Effector memory CD8-positive, alpha-beta T cell (primary cell): ENCODE measurements at regions not wholly inside any gene's neighbourhood (a gene's known extent, or its start where the extent isn't known, plus 50 kb on each side); places are given as distances from the start of the nearest gene placed in this dataset.
"Not testable (repeated sequence)": the region's sequence is repeated elsewhere in the genome, so short reads cannot be mapped to it uniquely, and the experiment has no call there.

Experiments
- ATAC-seq: fragments of 150-1000 bp; cut with Tn5 transposase; replicated peaks from 2 replicates; pipeline ENCODE4 v1.10.0; 2021; ENCODE audit warnings: mild to moderate bottlenecking, moderate library complexity
- DNase-seq, 3 experiments: peaks; one replicate each; pipeline ENCODE4 v3.0.0; 2021
- H3K27ac Mint-ChIP-seq, 2 donors: one replicate each; pipeline ENCODE4 v1.8.0; 2022; ENCODE audit warnings: mild to moderate bottlenecking in 2 of 2, mixed read lengths in 2 of 2, moderate library complexity in 2 of 2
- H3K27me3 Mint-ChIP-seq, 2 donors: one replicate each; pipeline ENCODE4 v1.8.0; 2022; ENCODE audit warnings: mixed read lengths in 2 of 2
- H3K36me3 Mint-ChIP-seq: one replicate; pipeline ENCODE4 v1.8.0; 2022; ENCODE audit warnings: mild to moderate bottlenecking, moderate library complexity, mixed read lengths; ENCODE audit not compliant: insufficient read depth
- H3K4me1 Mint-ChIP-seq, 2 donors: one replicate each; pipeline ENCODE4 v1.8.0; 2022; ENCODE audit warnings: low read depth in 2 of 2, mixed read lengths in 2 of 2
- H3K4me3 Mint-ChIP-seq, 2 donors: one replicate each; pipeline ENCODE4 v1.8.0; 2022; ENCODE audit warnings: mild to moderate bottlenecking in 2 of 2, mixed read lengths in 2 of 2, moderate library complexity in 2 of 2
- H3K9me3 Mint-ChIP-seq, 2 donors: one replicate each; pipeline ENCODE4 v1.8.0; 2022; ENCODE audit warnings: mixed read lengths in 2 of 2

GRCh38 chr7:46279290-46279689, 358.2 kb upstream of the IGFBP3 start:
- no peak overlapping the region for H3K27ac Mint-ChIP-seq
- peaks cover 2 to 13% of the 10 kb centered on the region in 2 donors for H3K9me3 Mint-ChIP-seq
- H3K27me3 Mint-ChIP-seq, result no peaks in the 10 kb centered on the region
- no peaks in the 10 kb centered on the region for H3K4me1 Mint-ChIP-seq
- no peaks in the 10 kb centered on the region for H3K36me3 Mint-ChIP-seq
- ATAC-seq (no peak), DNase-seq (no peak)
- no peak overlapping the region for H3K4me3 Mint-ChIP-seq

DNA sequence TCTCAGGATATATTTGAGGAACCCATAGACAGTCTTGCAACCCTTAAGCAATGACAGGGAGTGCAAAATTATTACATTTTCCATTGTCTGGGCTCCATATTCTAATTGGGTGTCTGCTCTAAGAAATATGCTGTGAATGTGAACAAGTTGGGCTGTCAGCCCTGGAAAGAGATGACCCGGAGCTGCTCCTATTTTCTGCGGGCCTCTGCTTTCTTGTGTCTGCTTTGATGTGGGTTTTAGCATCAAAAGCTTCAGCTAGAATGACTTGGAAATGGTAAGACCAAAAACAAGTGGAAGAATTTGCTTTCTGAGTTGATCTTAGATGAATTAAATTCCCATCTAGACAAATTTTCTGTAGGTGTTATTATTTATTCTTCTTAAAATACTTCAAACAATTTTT, 343.6 kb upstream of the IGFBP3 start:
- no peak overlapping the region for H3K27ac Mint-ChIP-seq

GRCh38 chr7:46261638-46262037, 340.6 kb upstream of the IGFBP3 start:
- H3K27ac Mint-ChIP-seq, ATAC-seq, H3K27me3 Mint-ChIP-seq, H3K36me3 Mint-ChIP-seq, DNase-seq, H3K4me1 Mint-ChIP-seq, H3K4me3 Mint-ChIP-seq: not testable (repeated sequence)
- H3K9me3 Mint-ChIP-seq, result peaks cover 12 to 15% of the 10 kb centered on the region in 2 donors

More for the DNA sequence above, 343.6 kb upstream of the IGFBP3 start:
- H3K36me3 Mint-ChIP-seq, result no peaks in the 10 kb centered on the region
- peaks cover 12 to 15% of the 10 kb centered on the region in 2 donors for H3K9me3 Mint-ChIP-seq
- no peaks in the 10 kb centered on the region for H3K4me1 Mint-ChIP-seq
- no peak overlapping the region for H3K4me3 Mint-ChIP-seq
- no peak for ATAC-seq
- no peaks in the 10 kb centered on the region for H3K27me3 Mint-ChIP-seq
- no peak for DNase-seq

DNA sequence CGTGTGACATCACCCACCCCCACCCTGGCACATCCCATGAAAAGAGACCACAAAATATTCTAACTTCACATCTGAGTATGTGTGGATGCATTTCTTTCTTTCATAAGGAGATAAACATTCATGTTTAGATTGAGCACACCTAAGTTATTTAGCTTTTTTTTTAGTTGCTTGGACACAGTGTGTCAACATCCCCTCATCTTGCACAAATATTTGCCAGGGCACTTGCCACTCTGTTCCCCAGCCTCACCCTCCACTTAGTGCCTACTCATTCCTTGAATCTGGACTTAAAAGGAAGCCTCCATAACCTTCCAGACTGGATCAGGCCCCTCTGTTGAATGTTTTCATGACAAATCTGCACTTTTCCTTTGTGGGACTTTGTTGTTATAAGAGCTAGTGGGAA, 338.9 kb upstream of the IGFBP3 start:
- ATAC-seq, result no peak
- DNase-seq, result no peak
- Mint-ChIP-seq H3K27ac (no peak overlapping the region), H3K4me3 (no peak overlapping the region), H3K9me3 (peaks cover 9 to 15% of the 10 kb centered on the region in 2 donors), H3K4me1 (no peaks in the 10 kb centered on the region), H3K27me3 (no peaks in the 10 kb centered on the region), H3K36me3 (no peaks in the 10 kb centered on the region)

DNA sequence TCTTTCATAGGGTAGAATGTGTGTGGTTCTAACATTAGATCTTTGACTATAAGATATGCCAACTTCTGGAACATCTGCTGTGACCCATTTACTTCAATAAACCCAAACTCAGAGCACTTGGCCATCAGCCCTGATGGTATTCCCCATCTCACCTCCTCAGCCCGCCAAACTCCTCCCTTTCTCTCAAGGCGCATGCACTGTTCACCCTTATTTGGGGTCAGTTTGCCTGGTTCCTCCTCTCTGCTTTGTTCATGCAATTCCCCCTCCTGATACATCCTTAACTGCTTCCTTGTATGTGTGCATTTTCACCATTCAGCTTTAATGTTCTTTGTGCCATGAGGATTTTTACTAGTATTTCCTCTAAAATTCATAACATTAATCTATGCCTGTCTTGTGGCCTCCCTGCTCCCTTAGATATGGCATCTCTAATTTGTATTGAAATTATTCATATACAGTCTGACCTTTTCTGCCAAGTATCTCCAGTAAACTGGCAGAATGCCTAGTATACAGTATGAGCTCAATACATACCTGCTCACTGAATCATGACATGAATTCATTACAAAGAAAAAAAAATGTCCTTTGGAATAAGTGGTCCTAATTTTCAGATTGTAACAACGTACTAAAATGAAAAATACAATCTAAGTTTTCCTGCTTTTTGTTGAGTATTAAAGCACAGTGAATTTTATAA, 336.8 kb upstream of the IGFBP3 start:
- Mint-ChIP-seq H3K4me1 (no peaks in the 10 kb centered on the region), H3K4me3 (no peak overlapping the region), H3K27ac (no peak overlapping the region), H3K36me3 (no peaks in the 10 kb centered on the region), H3K9me3 (peaks cover 9 to 15% of the 10 kb centered on the region in 2 donors), H3K27me3 (no peaks in the 10 kb centered on the region)
- no peak for DNase-seq
- ATAC-seq, result no peak

DNA sequence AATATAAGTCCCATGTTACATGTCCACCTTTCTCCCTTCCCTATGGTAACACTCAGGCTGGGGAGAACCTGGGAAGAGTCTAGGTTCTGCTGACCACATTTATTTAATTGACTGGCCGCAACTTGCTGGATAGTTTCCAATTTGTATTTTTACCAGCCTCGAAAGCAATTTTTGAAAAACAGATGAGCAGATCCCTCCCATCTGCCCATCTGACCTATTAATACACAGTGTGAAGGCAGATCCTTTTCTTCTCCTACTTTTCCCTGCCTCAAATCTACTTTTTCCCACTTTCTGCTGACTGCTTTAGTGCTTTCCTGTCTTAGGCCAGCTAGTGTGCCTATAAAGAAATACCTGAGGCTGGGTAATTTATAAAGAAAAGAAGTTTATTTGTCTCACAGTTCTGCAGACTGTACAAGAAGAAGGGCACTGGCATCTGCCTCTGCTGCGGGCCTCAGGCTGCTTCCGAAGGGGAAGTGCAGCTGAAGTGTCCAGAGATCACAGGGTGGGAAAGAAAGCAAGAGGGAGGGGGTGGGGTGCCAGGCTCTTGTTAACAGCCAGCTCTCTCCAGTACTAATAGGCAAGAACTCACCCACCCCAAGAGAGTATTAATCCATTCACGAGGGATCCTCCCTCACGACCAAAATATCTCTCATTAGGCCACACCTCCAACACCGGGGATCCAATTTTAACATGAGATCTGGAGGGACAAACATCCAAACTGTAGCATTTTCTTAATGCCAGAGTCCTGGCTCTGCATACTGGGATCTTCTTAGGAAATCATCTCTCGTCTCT, 336.0 kb upstream of the IGFBP3 start:
- Mint-ChIP-seq H3K36me3 (no peaks in the 10 kb centered on the region), H3K27me3 (no peaks in the 10 kb centered on the region), H3K4me3 (no peak overlapping the region), H3K9me3 (peaks cover 8 to 13% of the 10 kb centered on the region in 2 donors), H3K4me1 (no peaks in the 10 kb centered on the region), H3K27ac (no peak overlapping the region)
- DNase-seq (no peak), ATAC-seq (no peak)

- H3K4me1 Mint-ChIP-seq, result no peaks in the 10 kb centered on the region
- H3K36me3 Mint-ChIP-seq, result no peaks in the 10 kb centered on the region
- no peak overlapping the region for H3K4me3 Mint-ChIP-seq
- ATAC-seq (no peak), DNase-seq (no peak)
- peaks cover 5 to 7% of the 10 kb centered on the region in 2 donors for H3K9me3 Mint-ChIP-seq
- H3K27ac Mint-ChIP-seq, result no peak overlapping the region
- H3K27me3 Mint-ChIP-seq, result no peaks in the 10 kb centered on the region
Measured at GRCh38 chr7:46253520-46253919, 332.4 kb upstream of the IGFBP3 start.

DNA sequence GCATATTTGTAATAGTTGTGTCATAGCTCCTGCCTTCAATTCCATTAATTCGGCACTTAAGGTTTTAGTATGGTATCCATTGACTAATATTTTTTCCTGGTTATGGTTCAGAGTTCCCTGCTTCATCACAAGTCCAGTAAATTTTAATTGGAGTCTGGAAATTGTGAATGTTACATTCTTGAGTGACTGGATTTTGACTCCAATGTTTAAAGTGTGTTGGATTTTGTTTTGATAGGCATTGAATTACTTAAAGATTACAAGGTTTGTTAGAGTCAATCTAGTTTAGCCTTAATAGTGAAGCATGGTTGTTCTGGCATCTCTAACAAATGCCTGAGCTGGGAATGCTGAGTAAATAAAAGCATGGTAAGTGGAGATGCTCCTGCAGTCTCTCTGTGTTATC, 326.6 kb upstream of the IGFBP3 start:
- no peaks in the 10 kb centered on the region for H3K4me1 Mint-ChIP-seq
- no peak overlapping the region for H3K27ac Mint-ChIP-seq
- no peaks in the 10 kb centered on the region for H3K36me3 Mint-ChIP-seq
- no peak for ATAC-seq
- H3K27me3 Mint-ChIP-seq, result no peaks in the 10 kb centered on the region
- no peak for DNase-seq
- H3K9me3 Mint-ChIP-seq, result peaks cover 5 to 7% of the 10 kb centered on the region in 2 donors
- no peak overlapping the region for H3K4me3 Mint-ChIP-seq

GRCh38 chr7:46245586-46246111, 324.6 kb upstream of the IGFBP3 start:
- Mint-ChIP-seq H3K9me3 (peaks cover 3 to 7% of the 10 kb centered on the region in 2 donors), H3K27ac (no peak overlapping the region)
- no peak for ATAC-seq

DNA sequence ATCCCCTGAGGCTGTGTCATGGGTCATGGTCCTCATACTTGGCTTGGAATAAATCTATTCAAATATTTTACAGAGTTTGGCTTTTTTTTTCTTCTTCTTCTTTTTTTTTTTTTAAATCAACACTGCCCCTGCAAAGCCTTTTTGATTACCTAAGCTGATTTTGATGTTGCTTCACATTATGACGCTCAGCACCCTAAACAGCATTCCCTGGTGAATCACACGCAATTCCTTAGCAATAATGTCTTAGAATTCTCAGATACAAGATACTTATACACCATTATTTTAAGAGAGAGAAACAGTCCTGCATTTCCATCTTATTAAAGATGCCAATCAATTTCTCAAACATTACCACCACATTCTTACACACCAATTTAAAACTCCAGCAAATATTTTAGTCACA, 323.7 kb upstream of the IGFBP3 start:
- DNase-seq (no peak), ATAC-seq (no peak)
- Mint-ChIP-seq H3K4me1 (no peaks in the 10 kb centered on the region), H3K9me3 (peaks cover 3 to 7% of the 10 kb centered on the region in 2 donors), H3K27ac (no peak overlapping the region), H3K27me3 (no peaks in the 10 kb centered on the region), H3K4me3 (no peak overlapping the region), H3K36me3 (no peaks in the 10 kb centered on the region)

More at GRCh38 chr7:46245586-46246111, 324.6 kb upstream of the IGFBP3 start:
- no peak for DNase-seq
- Mint-ChIP-seq H3K4me1 (no peaks in the 10 kb centered on the region), H3K36me3 (no peaks in the 10 kb centered on the region), H3K27me3 (no peaks in the 10 kb centered on the region), H3K4me3 (no peak overlapping the region)

- Mint-ChIP-seq H3K27ac (no peak overlapping the region), H3K36me3 (no peaks in the 10 kb centered on the region), H3K27me3 (no peaks in the 10 kb centered on the region), H3K9me3 (no peaks in the 10 kb centered on the region), H3K4me1 (no peaks in the 10 kb centered on the region), H3K4me3 (no peak overlapping the region)
- ATAC-seq (no peak), DNase-seq (no peak)
Measured at GRCh38 chr7:46243406-46243805, 322.3 kb upstream of the IGFBP3 start.

- Mint-ChIP-seq H3K36me3 (no peaks in the 10 kb centered on the region), H3K27ac (no peak overlapping the region), H3K4me3 (no peak overlapping the region), H3K9me3 (no peaks in the 10 kb centered on the region), H3K27me3 (no peaks in the 10 kb centered on the region), H3K4me1 (no peaks in the 10 kb centered on the region)
- ATAC-seq (no peak), DNase-seq (no peak)
Measured at GRCh38 chr7:46239846-46240245, 318.8 kb upstream of the IGFBP3 start.

DNA sequence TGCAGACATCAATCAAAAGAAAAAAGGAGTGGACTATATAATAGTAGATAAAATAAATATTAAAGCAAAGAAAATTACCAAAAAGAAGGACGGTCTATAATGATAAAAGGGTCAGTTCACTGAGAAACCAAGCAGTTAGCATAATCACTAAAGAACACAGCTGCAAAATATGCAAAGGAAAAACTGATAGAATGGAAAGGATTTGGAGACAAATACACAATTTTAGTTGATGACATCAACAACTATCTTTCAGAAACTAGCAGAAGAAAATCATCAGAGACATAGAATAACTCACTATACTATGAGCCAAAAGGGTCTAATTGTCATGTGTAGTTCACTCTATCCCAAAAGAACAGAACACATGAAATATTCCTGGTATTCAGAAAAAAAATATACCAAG, 316.4 kb upstream of the IGFBP3 start:
- Mint-ChIP-seq H3K27ac (no peak overlapping the region), H3K27me3 (no peaks in the 10 kb centered on the region), H3K4me3 (no peak overlapping the region), H3K4me1 (no peaks in the 10 kb centered on the region), H3K36me3 (no peaks in the 10 kb centered on the region), H3K9me3 (no peaks in the 10 kb centered on the region)
- DNase-seq, result no peak
- no peak for ATAC-seq
